Stimulated activated CD8-positive, alpha-beta memory T cell treated with anti-CD3 and anti-CD28 coated beads, Interleukin-7, amount 100 ng/mL, for 1 hour (primary cell): ENCODE measurements at regions not wholly inside any gene's neighbourhood (a gene's known extent, or its start where the extent isn't known, plus 50 kb on each side); places are given as distances from the start of the nearest gene placed in this dataset.

Source experiments
- DNase-seq, 2 donors: peaks; one replicate each; pipeline ENCODE4 v3.0.0-alpha.2; 2020; ENCODE audit warnings: low read depth in 2 of 2

GRCh38 chr2:217656316-217656715 lies 346.5 kb downstream of the TNS1 start:
- DNase-seq = no peak

GRCh38 chr2:217655651-217656050 lies 347.1 kb downstream of the TNS1 start:
- DNase-seq = no peak

- no peak for DNase-seq
Measured at GRCh38 chr2:217654168-217654567, 348.6 kb downstream of the TNS1 start.

- no peak for DNase-seq
Measured at GRCh38 chr2:217652761-217653639, 349.8 kb downstream of the TNS1 start.

GRCh38 chr2:217650716-217651360 lies 352.0 kb downstream of the TNS1 start:
- no peak for DNase-seq

GRCh38 chr2:217650229-217650628 lies 352.6 kb downstream of the TNS1 start:
- no peak for DNase-seq

- no peak for DNase-seq
Measured at GRCh38 chr2:217647925-217648324, 354.9 kb downstream of the TNS1 start.

- no peak for DNase-seq
Measured at GRCh38 chr2:217647226-217647625, 355.6 kb downstream of the TNS1 start.

- DNase-seq = no peak
Measured at GRCh38 chr2:217645896-217646295, 356.9 kb downstream of the TNS1 start.

GRCh38 chr2:217643789-217644301 lies 358.9 kb downstream of the TNS1 start:
- DNase-seq = no peak

GRCh38 chr2:217642944-217643343 lies 359.9 kb downstream of the TNS1 start:
- no peak for DNase-seq

GRCh38 chr2:217641960-217642359 lies 360.8 kb downstream of the TNS1 start:
- no peak for DNase-seq

- DNase-seq = no peak
Measured at GRCh38 chr2:217639481-217639880, 363.3 kb downstream of the TNS1 start.

GRCh38 chr2:217638533-217638932 lies 364.3 kb downstream of the TNS1 start:
- DNase-seq = no peak

GRCh38 chr2:217638031-217638430 lies 364.8 kb downstream of the TNS1 start:
- no peak for DNase-seq

GRCh38 chr2:217636991-217637561 lies 365.7 kb downstream of the TNS1 start:
- DNase-seq = no peak

GRCh38 chr2:217636578-217636977 lies 366.2 kb downstream of the TNS1 start:
- no peak for DNase-seq

- no peak for DNase-seq
Measured at GRCh38 chr2:217634871-217635270, 367.9 kb downstream of the TNS1 start.

- DNase-seq = no peak
Measured at GRCh38 chr2:217632043-217632442, 370.8 kb downstream of the TNS1 start.

GRCh38 chr2:217631115-217631514 lies 371.7 kb downstream of the TNS1 start:
- DNase-seq = no peak

GRCh38 chr2:217629347-217629746 lies 373.4 kb downstream of the TNS1 start:
- no peak for DNase-seq

- DNase-seq = no peak
Measured at GRCh38 chr2:217628061-217628460, 374.7 kb downstream of the TNS1 start.

GRCh38 chr2:217626926-217627325 lies 375.9 kb downstream of the TNS1 start:
- DNase-seq = no peak
